Ishikawa (cell line): ENCODE measurements at regions not wholly inside any gene's neighbourhood (a gene's known extent, or its start where the extent isn't known, plus 50 kb on each side); places are given as distances from the start of the nearest gene placed in this dataset.

ENCODE experiments used
- CEBPB ChIP-seq: IDR thresholded peaks from 2 replicates; pipeline ENCODE4 v1.6.1; 2012
- CREB1 ChIP-seq: IDR thresholded peaks from 2 replicates; pipeline ENCODE4 v1.6.1; 2012; ENCODE audit warnings: low read depth
- EGR1 ChIP-seq: IDR thresholded peaks from 2 replicates; pipeline ENCODE4 v1.6.1; 2012
- EP300 ChIP-seq: IDR thresholded peaks from 2 replicates; pipeline ENCODE4 v1.6.1; 2012; ENCODE audit warnings: borderline replicate concordance
- FOXM1 ChIP-seq: IDR thresholded peaks from 2 replicates; pipeline ENCODE4 v1.6.1; 2012; ENCODE audit warnings: low read depth, borderline replicate concordance
- MAX ChIP-seq: IDR thresholded peaks from 2 replicates; pipeline ENCODE4 v1.6.1; 2012
- NFIC ChIP-seq: IDR thresholded peaks from 2 replicates; pipeline ENCODE4 v1.6.1; 2012
- RAD21 ChIP-seq: IDR thresholded peaks from 2 replicates; pipeline ENCODE4 v1.6.1; 2012; ENCODE audit warnings: low read depth
- TAF1 ChIP-seq: IDR thresholded peaks from 2 replicates; pipeline ENCODE4 v1.6.1; 2012; ENCODE audit warnings: low read depth, mild to moderate bottlenecking
- TCF12 ChIP-seq: IDR thresholded peaks from 2 replicates; pipeline ENCODE4 v1.6.1; 2012; ENCODE audit warnings: low read depth
- TEAD4 ChIP-seq: IDR thresholded peaks from 2 replicates; pipeline ENCODE4 v1.6.1; 2012
- USF1 ChIP-seq: IDR thresholded peaks from 2 replicates; pipeline ENCODE4 v1.6.1; 2012
- YY1 ChIP-seq: IDR thresholded peaks from 2 replicates; pipeline ENCODE4 v1.6.1; 2012; ENCODE audit warnings: low read depth
- ZBTB7A ChIP-seq: IDR thresholded peaks from 2 replicates; pipeline ENCODE4 v1.6.1; 2012; ENCODE audit warnings: low read depth
- TF ChIP-seq, protein P1 (sequence below): IDR thresholded peaks from 2 replicates; pipeline ENCODE4 v1.6.1; 2012; ENCODE audit warnings: low read depth, mild to moderate bottlenecking

DNA sequence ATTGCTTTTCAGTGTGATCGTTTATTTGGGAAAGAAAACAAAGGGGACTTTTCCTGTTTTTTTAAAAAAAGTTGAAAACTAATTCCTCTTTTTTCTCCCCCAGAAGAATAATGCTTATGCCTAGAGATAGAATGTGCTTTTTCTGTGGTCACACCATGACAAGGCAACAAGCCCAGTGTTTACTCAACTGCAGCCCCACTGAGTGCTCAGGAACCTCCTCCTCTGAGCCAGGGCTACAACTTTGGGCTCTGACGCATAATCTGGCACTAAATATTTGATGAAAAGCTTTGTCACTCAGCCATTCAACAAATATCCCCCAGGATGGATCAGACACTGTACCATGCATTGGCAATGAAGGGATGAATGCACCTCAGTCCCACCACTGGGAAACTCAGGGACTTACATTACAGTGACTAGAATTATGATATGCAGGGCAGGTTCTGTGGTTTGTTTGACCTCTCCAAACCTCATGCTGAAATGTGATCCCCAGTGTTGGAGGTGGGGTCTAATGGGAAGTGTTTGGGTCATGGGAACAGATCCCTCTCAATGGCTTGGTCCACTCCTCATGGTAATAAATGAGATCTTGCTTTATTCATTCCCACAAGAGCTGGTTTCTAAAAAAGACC is 155.9 kb downstream of the CCDC34 start:
- TF ChIP-seq TCF12, result no peak
- TF ChIP-seq RAD21, result no peak
- no peak for TF ChIP-seq ZBTB7A
- no peak for TF ChIP-seq TAF1
- TF ChIP-seq CEBPB, result no peak
- TF ChIP-seq MAX, result no peak
- no peak for TF ChIP-seq FOXM1
- no peak for TF ChIP-seq EGR1
- no peak for TF ChIP-seq NFIC
- TF ChIP-seq EP300, result no peak
- TF ChIP-seq YY1, result no peak
- TF ChIP-seq CREB1, result no peak

DNA sequence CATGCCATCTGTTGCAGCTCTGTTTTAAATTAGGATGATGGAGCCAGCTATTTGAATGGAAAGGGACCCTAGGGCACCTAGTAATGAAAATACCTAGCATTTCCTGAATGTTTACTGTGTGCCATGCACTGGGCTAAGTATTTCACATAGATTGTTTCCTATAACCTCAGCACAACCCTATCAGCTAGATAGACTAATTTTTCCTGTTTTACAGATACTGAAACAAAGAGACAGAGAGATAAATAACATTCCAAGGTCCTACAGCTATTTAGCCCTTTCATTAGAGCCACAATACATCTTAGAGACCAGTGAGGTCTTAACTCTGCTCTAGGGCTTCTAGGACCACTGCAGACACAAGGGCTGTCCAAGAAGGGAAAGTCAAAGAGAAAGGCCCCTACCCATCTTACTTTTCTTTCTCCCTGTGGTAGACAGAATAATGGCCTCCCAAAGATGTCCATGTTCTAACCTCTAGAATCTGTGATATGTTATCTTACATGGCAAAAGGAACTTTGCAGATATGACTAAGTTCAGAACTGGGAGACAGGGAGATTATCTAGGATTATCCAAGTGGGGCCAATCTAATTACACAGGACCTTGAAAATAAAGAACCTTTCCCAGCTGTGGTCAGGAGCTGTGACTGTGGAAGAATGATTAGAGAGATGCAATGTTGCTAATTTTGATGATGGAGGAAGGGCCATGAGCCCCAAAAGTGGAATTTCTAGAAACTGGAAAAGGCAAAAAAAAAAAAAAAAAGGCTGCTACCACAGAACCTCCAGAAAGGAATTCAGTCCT is 157.0 kb downstream of the CCDC34 start:
- TF ChIP-seq, protein P1, sequence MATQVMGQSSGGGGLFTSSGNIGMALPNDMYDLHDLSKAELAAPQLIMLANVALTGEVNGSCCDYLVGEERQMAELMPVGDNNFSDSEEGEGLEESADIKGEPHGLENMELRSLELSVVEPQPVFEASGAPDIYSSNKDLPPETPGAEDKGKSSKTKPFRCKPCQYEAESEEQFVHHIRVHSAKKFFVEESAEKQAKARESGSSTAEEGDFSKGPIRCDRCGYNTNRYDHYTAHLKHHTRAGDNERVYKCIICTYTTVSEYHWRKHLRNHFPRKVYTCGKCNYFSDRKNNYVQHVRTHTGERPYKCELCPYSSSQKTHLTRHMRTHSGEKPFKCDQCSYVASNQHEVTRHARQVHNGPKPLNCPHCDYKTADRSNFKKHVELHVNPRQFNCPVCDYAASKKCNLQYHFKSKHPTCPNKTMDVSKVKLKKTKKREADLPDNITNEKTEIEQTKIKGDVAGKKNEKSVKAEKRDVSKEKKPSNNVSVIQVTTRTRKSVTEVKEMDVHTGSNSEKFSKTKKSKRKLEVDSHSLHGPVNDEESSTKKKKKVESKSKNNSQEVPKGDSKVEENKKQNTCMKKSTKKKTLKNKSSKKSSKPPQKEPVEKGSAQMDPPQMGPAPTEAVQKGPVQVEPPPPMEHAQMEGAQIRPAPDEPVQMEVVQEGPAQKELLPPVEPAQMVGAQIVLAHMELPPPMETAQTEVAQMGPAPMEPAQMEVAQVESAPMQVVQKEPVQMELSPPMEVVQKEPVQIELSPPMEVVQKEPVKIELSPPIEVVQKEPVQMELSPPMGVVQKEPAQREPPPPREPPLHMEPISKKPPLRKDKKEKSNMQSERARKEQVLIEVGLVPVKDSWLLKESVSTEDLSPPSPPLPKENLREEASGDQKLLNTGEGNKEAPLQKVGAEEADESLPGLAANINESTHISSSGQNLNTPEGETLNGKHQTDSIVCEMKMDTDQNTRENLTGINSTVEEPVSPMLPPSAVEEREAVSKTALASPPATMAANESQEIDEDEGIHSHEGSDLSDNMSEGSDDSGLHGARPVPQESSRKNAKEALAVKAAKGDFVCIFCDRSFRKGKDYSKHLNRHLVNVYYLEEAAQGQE, result no peak
- no peak for TF ChIP-seq USF1
- TF ChIP-seq EGR1, result no peak
- no peak for TF ChIP-seq FOXM1
- no peak for TF ChIP-seq CREB1
- TF ChIP-seq RAD21, result no peak
- TF ChIP-seq EP300, result no peak
- TF ChIP-seq ZBTB7A, result no peak
- no peak for TF ChIP-seq TAF1
- no peak for TF ChIP-seq MAX
- TF ChIP-seq YY1, result no peak
- TF ChIP-seq TCF12, result no peak
- TF ChIP-seq NFIC, result no peak
- no peak for TF ChIP-seq CEBPB
- TF ChIP-seq TEAD4, result no peak

DNA sequence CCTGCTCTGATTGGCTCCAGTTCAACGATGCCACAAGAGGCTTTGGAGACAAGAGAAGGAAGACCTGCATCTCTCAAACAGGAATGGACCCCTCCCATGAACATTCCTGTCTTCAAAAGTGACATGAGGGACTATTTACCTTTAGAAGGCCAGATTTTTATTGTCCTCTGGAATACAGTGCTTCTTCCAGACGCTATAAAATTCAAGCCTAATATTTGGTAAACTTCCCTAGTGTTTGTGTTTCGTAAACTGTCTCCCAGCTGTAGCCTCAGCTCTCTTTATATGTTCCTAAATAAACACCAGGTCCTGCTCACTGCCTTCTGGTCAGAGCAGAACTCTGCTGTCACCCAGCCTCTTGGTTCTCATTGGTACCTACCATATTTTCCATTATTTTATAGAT is 157.8 kb downstream of the CCDC34 start:
- no peak for TF ChIP-seq CREB1
- no peak for TF ChIP-seq TAF1
- no peak for TF ChIP-seq TEAD4
- no peak for TF ChIP-seq NFIC
- TF ChIP-seq YY1, result no peak
- TF ChIP-seq USF1, result no peak
- TF ChIP-seq, protein P1, result no peak
- no peak for TF ChIP-seq ZBTB7A
- TF ChIP-seq CEBPB, result no peak
- no peak for TF ChIP-seq EP300
- TF ChIP-seq EGR1, result no peak
- TF ChIP-seq TCF12, result no peak
- TF ChIP-seq MAX, result no peak
- no peak for TF ChIP-seq RAD21
- no peak for TF ChIP-seq FOXM1

- no peak for TF ChIP-seq TCF12
- no peak for TF ChIP-seq EP300
- TF ChIP-seq YY1, result no peak
- TF ChIP-seq RAD21, result peak; percentile 13; the same call in 1 of the 2 replicates
- TF ChIP-seq, protein P1, result no peak
- TF ChIP-seq TAF1, result no peak
Observed at GRCh38 chr11:27204529-27204928, 158.5 kb downstream of the CCDC34 start.
